HG03039 (cell line): ENCODE measurements at regions not wholly inside any gene's neighbourhood (a gene's known extent, or its start where the extent isn't known, plus 50 kb on each side); places are given as distances from the start of the nearest gene placed in this dataset.
"Not testable (repeated sequence)": the region's sequence is repeated elsewhere in the genome, so short reads cannot be mapped to it uniquely, and the experiment has no call there.

Source experiments
- ATAC-seq: cut with Tn5 transposase; IDR thresholded peaks from one replicate; pipeline ENCODE4 v1.9.1; 2021; ENCODE audit warnings: mild to moderate bottlenecking, moderate library complexity; ENCODE audit not compliant: unreplicated experiment

DNA sequence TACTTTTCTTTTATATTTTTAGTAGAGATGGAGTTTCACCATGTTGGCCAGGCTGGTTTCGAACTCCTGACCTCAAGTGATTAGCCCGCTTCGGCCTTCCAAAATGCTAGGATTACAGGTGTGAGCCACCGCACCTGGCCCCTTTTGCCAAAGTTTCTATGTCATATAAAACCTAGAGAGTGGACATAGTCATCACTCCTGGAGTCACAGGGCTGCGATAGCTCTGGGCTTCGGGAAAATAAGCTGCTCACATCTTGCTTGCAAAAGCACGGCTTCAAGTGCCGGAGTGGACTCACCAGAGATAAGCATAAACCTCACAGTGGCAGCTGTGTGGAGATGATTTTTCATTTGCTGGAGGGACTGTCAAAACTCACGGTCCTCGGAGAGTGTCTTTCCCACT, 171.2 kb downstream of the TEX29 start:
- no peak for ATAC-seq

DNA sequence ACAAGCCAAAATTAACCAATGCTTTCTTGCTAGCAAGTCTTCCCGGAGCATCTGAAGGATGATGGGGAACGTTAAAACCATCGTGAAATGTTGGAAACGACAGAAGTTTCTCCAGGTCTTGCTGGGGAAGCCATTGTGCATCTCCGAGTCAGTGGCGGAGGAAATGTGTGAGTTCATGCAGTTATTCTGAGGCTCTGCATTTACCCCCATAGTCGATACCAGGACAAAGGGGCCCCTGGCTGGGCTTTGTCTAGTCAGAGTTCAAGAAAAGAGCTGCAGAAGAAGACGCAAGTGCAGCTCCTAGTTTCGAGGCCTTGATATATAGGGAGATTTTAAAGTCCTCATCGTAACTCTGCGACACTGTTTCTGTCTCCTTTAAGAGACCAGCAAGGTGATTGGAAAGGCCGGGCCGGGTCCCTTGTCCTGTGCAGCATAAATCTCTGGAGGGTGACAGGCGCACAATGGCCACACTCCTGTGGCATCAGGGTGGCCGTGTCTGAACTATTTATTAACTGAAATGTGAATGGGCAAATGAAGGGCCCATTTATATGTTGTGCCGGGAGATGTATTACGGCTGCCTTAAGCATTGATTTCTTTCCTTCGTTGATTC, 172.0 kb downstream of the TEX29 start:
- ATAC-seq: no peak

DNA sequence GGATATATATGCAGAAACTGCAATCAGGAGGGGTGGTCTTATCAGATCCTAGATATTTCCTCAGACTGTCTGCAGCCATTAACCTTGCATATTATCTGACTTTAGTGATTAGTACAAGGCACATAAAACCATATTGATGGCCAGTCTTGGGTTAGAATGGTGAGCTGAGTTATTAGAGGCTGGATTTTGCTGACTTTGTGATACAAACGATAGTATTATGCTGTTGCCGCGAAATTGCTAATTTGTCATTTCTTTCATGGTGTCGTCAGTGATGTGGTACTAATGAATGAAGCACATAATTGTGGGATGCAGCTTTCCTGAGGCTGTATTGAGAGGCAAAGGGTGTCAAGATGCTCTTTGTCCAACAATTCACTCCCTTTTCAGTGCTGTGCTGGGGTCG, 172.5 kb downstream of the TEX29 start:
- no peak for ATAC-seq

DNA sequence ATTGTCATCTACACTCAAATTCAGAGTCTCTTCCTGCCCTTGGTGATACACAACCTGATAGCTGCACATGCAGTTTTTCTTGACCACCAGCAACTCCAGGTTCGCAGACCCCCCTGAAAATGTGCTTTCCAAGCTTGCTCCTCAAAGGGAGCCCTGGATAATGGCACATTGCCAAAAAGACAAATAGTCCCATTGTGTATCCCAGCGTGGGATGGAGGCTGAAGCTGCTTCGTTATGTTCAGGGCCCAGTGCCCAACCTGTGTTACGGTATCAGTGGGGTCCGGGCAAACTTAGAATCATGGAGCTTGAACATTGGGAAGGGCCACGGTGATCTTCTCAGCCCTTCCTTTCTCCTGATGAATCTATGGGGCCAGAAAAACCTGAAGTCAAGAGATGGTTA, 173.0 kb downstream of the TEX29 start:
- ATAC-seq: no peak

DNA sequence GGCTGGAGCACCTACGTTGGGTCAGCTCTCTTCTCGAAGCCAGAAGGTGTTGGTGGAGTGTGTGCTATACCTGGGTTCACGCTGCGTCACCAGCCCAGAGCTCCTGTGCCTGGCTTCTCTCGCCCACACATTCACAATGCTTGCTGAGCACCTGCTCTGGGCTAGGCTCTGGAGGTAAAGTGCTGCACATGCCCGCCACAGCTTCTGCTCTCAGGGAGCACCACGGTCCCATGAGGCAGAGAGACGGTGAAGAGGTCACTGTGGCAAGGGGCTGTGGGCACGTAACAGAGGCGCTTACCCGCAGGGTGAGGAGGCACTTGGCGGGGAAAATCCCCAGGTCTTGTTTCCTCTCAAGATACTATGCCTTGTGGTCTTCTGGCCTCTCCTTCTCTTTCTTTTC, 174.2 kb downstream of the TEX29 start:
- ATAC-seq: no peak

DNA sequence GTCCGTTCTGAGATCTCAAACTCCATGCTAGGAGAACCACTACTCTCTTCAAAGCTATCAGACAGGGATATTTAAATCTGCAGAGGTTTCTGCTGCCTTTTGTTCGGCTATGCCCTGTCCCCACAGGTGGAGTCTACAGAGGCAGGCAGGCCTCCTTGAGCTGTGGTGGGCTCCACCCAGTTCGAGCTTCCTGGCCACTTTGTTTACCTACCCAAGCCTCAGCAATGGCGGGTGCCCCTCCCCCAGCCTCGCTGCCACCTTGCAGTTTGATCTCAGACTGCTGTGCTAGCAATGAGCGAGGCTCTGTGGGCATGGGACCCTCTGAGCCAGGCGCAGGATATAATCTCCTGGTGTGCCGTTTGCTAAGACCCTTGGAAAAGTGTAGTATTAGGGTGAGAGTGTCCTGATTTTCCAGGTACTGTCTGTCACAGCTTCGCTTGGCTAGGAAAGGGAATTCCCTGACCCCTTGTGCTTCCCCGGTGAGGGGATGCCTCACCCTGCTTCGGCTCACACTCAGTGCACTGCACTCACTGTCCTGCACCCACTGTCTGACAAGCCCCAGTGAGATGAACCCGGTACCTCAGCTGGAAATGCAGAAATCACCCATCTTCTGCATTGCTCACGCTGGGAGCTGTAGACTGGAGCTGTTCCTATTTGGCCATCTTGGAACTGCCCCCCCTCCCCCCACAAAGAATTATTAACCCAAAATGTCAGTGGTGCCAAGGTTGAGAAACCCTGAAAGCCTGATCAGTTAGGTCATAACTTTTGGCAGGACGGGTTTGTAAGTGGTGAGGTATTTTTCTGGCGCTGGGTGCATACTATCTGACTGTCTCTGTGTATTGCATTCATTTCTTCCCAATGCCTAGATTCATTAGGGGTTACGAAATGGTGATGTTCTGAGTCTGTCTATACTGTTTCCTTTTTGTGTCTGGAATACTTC, 181.4 kb downstream of the TEX29 start:
- not testable (repeated sequence) for ATAC-seq

DNA sequence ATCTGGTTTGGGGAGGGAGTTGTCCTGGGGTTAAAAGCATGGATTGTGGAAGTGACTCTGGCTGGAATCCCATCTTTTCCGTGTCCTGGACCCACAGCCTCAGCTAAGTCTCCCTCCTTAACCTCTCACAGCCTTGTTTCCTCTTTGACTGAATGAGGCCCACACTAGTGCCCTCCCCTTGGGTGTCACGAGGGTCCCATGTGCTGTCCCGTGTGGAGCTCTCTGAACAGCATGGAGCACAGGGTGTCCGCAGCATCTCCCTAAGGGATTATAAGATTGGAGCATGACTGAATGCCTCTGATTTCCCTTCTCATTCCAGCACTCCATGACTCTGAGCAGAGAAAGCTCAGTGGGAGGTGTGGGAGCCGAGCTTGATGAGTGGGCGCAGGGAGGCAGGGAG, 182.5 kb downstream of the TEX29 start:
- no peak for ATAC-seq

DNA sequence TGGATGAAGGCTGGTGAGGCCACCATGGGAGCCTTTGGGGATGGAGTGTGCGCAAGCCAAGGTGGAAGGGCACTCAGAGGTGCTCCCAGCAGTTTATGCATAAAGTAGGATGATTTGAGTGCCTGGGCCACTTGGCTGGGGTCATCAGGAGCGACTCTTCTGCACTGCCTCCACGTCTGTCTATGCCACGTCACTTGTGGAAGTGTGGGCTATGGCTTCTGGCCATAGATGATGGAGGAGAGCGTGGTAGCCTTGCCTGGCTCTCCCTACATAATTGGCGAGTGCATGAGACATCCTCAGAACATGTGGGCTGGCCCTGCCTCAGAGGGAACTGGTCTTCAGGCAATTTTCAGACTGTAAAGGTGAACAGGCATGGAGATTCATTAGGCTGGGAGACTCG, 182.9 kb downstream of the TEX29 start:
- ATAC-seq: no peak

DNA sequence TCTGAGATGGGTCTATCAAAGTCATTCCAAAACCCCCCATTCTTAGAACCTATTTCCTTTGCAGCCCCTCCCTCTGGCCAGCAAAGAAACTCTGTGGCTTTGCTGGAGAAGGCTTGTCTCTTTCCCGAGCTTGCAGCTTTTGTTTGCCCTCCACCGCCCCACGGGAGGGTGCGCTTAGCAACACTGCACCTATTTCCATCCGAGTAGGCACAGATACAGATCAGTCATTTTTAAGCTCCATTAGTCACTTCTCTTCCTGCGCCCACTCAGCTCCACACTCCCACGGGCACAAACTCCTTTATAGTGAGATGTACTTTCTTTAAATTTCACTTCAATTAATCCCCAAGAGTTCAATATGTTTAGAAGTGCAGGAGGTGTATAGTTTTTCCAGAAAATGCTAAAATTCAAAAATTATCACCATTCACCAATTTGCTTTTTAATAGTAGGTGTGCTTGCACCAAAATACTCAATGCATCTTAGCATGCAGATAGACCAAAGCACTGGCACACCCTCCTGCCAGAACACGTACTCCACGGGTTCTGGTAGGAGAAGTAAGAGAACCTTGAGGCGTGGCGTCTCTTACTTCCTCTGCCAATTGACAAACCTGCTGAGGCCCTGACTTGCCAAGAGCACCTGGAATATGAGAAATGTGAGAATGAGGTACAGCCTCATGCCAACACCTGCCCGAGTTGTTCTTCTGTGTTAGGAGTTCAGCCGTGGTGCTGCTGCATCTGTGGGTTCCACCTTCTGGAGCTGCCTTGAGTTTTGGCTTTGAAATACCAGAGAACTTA, 183.7 kb downstream of the TEX29 start:
- ATAC-seq: no peak

DNA sequence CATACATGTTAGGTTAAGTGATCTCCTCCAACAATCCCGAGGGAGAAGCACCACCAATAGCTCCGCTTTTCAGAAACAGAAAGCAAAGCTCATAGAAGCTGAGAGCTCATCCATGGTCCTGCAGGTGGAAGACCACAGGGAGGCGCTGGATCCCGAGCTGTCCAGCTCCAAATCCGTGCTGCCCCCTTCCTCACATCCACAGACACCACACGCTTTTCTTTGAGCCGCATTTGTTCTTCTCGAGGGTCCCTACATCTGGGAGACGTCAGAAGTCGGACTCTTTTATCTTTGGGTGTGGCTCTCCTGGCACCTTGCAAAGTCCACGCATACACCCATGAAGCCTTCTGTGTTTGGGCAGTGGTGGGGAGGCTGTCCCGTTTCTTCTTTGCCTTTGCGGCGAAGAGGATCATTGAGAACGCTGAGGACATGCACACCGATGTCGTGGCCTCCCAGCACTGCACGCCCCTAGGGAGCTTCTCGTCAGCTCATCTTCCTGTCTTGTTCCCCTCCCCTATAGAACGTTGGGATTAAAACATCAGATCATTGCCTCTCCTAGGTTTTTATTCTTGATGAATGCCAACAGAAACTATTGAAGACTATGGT, 184.8 kb downstream of the TEX29 start:
- ATAC-seq: no peak

DNA sequence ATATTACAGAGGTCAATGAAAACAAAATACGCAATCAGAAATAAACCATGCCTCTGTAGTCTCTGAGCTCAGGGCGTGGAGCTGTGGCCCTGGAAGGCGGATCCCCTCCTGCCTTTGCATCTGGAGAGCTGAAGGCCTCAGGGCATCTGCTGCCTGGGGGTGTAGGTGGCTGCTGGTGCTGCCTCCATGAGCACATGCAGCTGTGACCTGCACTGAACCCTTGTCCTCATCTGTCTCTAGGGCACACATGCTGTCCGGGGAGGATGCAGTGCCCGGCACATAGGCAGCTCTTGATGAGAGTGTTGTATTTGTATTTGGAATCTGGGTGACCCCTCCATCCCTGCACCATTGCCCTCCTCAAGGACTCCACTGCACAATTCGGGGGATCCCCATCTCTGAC, 185.7 kb downstream of the TEX29 start:
- no peak for ATAC-seq

DNA sequence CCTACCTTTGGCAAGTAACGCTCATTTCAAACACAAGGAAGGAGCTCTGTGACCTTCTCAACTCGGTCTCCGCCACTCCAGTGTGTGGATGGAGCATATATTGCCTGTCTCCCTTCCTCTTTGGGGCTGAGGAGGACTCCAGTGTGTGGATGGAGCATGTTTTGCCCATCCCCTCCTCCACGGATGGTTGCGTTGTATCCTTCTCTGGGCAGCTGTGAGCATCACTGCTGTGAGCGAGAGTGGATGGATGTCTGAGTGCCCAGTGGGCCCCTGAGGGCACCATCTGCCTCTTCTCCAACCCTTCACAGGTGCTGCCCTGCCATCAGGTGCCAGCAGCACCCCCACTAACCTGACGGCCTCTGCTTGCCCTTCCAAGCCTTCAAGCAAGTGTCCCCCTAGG, 186.2 kb downstream of the TEX29 start:
- ATAC-seq: no peak

DNA sequence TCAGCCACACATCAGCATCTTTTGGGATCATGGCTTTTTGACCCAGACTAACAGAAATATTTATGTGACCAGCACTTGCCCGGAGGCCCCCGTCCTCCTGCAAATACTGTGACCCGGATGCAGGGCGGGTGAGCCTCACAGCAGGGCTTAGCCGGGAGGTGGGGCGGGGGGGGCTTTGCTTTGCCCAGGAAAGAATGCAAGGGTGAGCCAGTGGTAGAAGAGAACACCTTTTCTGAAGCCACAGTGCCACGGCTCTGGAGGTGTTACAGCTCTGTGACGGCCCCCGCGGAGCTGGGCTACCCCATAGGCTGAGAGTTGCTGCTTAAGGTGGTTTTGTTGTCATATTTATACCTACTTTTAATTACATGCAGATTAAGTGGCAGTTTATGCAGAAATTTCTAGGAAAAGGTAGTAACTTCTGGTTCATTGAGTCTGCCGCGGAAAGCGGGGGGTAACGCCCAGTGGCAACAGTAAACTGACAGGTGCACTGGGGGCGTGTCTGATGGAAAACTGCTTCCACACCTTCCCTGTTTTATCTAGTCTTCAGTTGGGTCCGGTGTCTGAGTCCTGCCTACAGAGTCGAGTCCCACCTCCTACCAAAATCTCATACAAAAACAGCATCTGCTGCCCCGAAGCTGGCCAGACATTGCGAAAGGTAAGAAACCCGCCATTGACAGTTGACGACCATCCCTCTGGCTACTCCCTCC, 187.9 kb downstream of the TEX29 start:
- no peak for ATAC-seq

DNA sequence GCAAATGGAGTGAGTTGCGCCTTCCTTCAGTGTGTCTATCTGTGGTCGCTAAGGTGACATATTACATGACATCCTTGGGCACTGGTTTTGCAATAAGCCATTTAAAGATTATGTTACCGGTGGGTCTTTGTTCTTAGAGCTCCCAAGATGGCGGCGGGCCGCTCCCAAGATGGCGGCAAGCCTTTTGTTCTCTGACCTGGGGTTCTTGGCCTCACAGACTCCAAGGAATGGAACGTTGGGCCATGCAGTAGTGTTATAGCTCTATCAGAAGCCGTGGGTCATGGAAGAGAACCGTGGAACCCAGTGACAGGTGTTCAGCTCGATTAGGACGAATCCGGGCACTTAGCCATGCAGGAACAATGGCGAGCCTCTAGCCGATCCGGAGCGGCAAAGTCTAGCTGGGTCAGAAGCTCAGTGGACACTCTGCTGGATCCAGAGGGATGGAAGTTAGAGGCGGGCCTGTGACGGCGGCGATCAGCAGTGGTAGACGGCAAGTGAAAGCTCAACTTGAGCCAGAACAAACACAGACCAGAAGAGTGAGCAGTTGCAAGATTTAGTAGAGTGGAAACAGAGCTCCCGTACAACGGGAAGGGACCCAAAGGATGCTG, 188.6 kb downstream of the TEX29 start:
- no peak for ATAC-seq

DNA sequence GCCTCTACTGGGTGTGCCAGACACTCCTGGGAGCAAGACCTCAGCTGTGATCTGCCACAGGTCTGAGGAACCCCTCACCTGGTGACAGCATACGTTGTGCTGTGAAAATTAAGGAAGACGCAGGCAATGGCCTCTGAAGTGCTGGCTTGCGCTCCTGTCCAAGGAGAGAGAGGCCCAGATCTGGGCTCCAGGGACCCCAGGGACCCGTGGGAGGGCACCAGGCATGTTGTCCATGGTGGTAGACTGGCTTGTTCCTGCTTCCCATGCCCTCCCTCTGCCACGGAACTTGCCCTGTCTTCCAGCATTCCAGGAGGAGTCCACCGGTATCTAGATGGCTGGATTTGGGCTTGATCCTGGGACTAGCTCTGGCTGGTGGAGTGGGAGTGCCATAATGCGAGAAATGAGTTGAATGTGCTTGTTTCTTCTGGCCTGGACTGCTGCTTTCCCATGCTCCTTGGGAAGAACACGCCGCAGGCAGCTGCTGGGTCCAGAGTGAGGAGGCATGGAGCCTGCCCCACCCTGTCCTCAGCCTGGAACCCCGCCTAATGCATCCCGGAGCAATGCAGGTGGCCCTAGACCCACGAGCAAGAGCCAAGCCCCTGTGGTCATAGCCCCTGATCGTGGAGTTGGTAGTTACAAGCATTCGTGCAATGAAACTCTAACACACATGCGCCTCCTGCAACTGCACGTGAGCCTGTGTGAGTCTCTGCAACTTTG, 190.2 kb downstream of the TEX29 start:
- ATAC-seq: no peak

DNA sequence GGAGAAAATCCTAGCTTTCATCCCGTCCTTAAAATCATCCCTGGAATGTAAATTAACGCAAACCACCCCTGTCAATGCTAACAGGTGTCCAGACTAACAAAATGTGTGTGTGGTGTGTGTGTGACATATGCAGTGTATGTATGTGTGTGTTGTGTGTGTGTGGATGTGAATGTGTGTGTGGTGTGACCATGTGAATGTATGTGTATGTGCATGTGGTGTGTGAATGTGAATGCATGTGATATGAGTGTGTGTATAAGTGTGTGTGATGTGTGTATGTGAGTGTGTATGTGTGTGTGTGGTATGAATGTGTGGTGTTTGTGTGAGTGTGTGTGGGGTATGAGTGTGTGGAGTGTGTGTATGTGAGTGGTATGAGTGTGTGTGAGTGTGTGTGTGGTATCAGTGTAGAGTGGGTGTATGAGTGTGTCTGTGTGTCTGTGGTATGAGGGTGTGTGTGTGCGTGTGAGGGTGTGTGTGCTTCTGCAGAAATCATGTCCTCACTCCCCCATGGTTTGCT, 190.8 kb downstream of the TEX29 start:
- ATAC-seq: no peak

DNA sequence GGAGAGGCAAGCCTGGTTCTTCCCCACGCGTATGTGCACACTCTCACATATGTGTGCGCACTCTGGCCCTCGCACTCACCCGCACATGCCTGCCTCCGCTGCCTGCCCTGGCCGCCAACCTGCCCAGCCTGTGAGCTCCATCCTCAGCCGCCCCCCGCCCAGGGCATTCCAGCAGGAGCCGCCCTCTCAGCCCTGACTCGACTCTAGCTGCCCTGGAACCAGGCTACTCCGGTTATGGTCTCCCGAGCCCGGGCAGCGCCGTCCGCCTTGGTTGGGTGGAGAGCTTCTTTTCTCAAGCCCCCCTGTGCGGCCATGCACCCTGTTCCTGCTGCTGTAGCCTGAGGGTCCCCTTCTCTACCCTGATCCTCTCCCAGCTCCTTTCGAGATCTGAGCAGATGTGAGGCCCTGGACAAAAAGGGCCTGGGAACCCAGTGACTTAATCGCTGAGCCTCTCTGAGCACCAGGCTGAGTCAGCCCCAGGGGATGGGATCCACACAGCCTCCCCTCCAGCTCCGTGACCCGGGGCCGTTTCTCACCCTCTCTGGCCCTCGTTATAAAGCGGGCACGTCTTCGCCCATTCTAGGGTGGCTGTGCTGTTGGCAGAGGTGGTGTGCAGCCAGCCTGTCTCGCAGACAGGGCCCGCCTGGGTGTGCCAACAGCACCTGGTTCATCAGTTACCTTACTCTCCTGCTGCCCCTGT, 191.5 kb downstream of the TEX29 start:
- no peak for ATAC-seq

DNA sequence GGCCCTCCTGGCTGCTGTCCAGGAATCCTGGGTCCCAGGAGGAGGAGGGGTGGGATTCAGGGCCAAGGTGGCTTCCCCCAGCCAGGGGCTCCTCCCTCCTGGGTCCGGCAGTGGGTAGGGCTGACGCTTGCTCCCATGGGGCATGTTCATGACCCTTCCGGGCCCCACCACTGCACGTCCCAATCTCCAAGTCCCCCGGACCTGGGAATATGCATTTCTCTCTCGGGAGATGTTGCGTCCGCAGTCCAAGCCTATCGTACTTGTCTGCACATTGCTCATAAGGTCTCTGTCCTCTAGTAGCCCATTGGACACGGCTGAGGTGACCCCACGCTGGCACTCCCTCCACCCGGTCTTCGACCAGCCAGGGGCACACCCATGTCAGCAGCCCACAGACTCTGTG, 192.3 kb downstream of the TEX29 start:
- ATAC-seq: no peak
